AG04449 (cell line): ENCODE measurements at regions not wholly inside any gene's neighbourhood (a gene's known extent, or its start where the extent isn't known, plus 50 kb on each side); places are given as distances from the start of the nearest gene placed in this dataset.

ENCODE experiments used
- CTCF ChIA-PET: fragments of 350-600 bp; formaldehyde crosslinking; extraction: SDS; loops from one replicate; lab custom pipeline; 2021; ENCODE audit warnings: antibody characterized with exemption; lab: Yijun Ruan, JAX
- POLR2A ChIA-PET: fragments of 400-600, 350-600 bp; formaldehyde crosslinking; extraction: SDS; loops from one replicate; lab custom pipeline; 2020; ENCODE audit warnings: antibody characterized with exemption, inconsistent platforms; lab: Yijun Ruan, JAX
- DNase-seq: peaks from one replicate; pipeline ENCODE4 v3.0.0-alpha.2; 2010; ENCODE audit warnings: low read depth, low spot score
- H3K4me3 ChIP-seq: 2 replicates; pipeline ENCODE4 v1.5.1; 2011; ENCODE audit warnings: low read depth, mild to moderate bottlenecking, control low read depth, low read length
- TF ChIP-seq, protein P1 (sequence below): IDR thresholded peaks from one replicate; pipeline ENCODE4 v1.5.1; 2011; ENCODE audit warnings: mild to moderate bottlenecking, moderate library complexity, low read length, control low read depth, inconsistent platforms; ENCODE audit not compliant: insufficient read depth; ENCODE audit errors: missing control alignments

DNA sequence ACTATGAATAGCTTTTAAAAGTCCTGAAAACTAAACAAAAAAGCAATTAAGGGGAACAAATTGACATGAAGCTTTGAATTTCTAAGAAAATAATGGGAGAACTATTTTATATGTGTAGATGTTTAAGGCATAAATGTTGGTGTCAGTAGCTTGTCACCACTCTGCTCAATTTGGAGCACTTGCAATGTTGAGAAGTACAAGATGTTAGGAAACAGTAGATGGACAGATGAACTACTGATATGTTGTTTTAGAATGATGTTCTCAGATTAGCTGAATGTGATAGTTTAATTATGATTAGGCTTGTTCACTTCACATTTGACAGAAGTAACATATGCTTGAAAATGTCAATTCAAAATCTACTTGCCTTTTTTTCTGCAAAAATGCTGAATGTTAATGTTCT, 525.7 kb upstream of the IGFBP7 start:
- no peak for DNase-seq
- H3K4me3 ChIP-seq, result no peak overlapping the region
- POLR2A ChIA-PET, result no interaction called here
- TF ChIP-seq, protein P1, sequence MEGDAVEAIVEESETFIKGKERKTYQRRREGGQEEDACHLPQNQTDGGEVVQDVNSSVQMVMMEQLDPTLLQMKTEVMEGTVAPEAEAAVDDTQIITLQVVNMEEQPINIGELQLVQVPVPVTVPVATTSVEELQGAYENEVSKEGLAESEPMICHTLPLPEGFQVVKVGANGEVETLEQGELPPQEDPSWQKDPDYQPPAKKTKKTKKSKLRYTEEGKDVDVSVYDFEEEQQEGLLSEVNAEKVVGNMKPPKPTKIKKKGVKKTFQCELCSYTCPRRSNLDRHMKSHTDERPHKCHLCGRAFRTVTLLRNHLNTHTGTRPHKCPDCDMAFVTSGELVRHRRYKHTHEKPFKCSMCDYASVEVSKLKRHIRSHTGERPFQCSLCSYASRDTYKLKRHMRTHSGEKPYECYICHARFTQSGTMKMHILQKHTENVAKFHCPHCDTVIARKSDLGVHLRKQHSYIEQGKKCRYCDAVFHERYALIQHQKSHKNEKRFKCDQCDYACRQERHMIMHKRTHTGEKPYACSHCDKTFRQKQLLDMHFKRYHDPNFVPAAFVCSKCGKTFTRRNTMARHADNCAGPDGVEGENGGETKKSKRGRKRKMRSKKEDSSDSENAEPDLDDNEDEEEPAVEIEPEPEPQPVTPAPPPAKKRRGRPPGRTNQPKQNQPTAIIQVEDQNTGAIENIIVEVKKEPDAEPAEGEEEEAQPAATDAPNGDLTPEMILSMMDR, result no peak
- CTCF ChIA-PET, result no interaction called here

DNA sequence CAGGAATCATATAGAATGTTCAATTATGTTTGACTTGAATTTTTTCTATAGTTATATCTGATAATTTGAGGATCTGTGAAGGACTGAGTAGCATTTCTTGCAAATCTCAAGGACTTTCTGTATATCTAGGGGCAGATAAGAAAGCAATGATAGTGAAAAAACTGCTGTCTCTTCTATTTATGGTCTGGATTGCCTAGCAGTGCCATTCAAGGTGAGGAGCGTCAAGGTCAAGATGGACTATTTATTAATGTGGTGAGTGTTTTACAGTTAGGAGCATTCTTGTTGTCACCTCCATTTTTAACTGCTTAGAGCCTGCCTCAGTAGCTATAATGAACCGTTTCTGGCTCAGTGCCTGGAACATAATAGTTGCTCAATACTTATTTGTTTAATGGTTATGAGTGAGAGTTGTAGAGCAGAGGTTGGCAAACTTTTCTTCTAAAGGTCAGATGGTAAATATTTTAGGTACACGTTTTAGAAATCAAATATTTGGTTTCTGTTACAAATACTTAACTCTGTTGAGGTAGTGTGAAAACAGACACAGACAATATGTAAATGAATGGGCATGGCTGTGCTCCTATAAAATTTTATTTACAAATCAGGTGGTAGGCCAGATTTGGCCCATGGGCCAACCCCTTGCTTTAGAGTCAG, 523.2 kb upstream of the IGFBP7 start:
- POLR2A ChIA-PET, result no interaction called here

DNA sequence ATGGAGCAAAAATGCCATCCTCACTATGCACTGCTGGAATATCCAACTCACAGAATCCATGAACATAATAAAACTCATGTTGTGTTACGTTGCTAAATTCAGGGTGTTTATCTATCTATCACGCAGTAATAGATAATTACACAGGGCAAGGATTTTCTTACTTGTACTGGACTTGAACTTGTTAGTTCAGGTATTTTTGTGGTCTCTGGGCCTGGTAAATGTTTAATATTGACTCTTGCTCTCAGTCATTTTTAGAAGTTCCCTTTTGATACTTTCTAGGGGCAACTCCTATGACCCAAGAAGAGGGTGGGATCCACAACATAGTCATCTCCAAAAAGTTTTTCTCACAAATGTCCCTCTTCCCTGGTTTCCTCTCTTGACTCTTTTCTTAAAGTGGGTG, 522.4 kb upstream of the IGFBP7 start:
- TF ChIP-seq, protein P1, result no peak
- no peak for DNase-seq
- ChIA-PET CTCF (no interaction called here), POLR2A (no interaction called here)
- H3K4me3 ChIP-seq, result no peak overlapping the region

More for the DNA sequence above, 523.2 kb upstream of the IGFBP7 start:
- DNase-seq, result no peak
- TF ChIP-seq, protein P1, result no peak
- CTCF ChIA-PET, result no interaction called here
- no peak overlapping the region for H3K4me3 ChIP-seq

DNA sequence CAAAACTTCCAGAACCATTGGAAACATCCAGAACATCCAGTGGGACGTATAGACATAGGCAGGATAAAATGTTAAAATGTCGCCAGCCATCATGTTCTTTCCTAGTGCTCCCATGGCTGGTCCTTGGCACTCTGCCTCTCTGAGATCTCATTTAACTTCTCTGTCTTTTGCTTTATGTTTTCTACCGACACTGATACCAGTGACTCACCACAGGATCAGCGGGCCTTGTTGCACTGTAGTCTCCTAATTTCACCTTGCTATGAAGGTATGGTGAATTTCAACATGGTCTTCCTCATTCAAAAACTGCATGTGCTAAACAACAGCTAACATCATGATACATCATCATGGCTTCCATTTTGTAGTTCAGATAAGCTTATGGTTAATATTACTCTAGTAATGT, 521.0 kb upstream of the IGFBP7 start:
- no peak overlapping the region for H3K4me3 ChIP-seq
- ChIA-PET CTCF (no interaction called here), POLR2A (no interaction called here)
- no peak for DNase-seq
- TF ChIP-seq, protein P1, result no peak

DNA sequence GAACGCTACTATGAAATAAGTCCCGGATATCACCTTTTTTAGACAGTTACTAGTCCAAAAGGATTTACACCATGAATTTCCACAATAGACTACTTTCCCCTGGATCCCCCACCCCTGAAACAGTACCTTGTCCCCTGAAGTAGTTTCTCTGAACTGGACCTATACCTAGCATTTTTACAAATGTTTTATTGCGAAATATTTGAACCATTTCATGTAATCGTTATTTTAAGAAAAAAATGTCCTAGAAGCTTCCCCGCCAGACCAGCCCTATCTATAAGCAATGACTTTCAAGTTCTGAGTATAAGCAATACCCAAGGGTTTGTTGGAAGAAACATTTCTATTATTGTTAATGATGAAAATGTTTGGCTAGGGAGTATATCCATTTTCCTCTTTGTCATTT, 517.8 kb upstream of the IGFBP7 start:
- TF ChIP-seq, protein P1, result no peak
- H3K4me3 ChIP-seq, result no peak overlapping the region
- POLR2A ChIA-PET, result no interaction called here
- CTCF ChIA-PET, result no interaction called here
- no peak for DNase-seq

DNA sequence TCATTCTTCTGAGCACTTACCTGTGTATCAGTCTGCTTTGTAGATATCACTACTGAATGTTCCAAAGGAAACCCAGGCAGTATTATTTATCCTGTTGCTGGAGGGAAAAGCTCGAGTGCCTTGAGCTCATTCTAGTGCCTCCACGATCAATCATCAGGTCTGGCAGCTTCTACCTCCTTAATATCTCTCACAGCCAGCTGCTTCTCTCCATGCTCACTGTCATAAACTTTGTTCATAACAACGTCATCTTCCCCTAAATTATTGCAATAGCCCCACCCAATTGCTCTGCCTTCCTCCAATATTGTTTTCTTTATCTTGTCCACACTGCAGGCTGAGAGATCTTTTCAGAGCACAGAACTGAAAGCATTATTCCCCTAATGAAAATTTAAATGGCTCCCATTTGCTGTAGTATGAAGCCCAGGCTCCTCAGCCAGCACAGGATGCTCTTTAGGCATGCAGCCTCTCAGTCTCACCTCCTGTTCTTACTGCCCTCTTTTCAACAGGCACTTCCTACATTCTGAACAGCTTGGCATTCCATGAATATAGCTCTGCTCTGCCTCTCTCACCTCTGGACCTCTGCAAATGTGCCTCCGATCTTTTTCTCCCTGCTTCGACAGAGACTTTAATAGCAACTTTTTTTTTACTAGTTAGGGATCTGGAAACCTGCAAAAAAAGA, 504.2 kb upstream of the IGFBP7 start:
- no peak for DNase-seq
- TF ChIP-seq, protein P1, result no peak
- no peak overlapping the region for H3K4me3 ChIP-seq
- ChIA-PET CTCF (no interaction called here), POLR2A (no interaction called here)
